WTC11 (cell line): ENCODE measurements at regions not wholly inside any gene's neighbourhood (a gene's known extent, or its start where the extent isn't known, plus 50 kb on each side); places are given as distances from the start of the nearest gene placed in this dataset.

Source experiments
- ATAC-seq: fragments of 200-7000 bp; cut with Tn5 transposase; 2 replicates; pipeline ENCODE4 v1.10.0; 2021; ENCODE audit warnings: mild to moderate bottlenecking, moderate library complexity
- CTCF ChIA-PET: fragments of 300-600 bp; sonication (Branson Sonifier 250); formaldehyde crosslinking; loops from one replicate; lab custom pipeline; 2021; ENCODE audit warnings: antibody characterized with exemption; lab: Charles Lee
- POLR2A ChIA-PET: fragments of 350-600 bp; sonication (Branson Sonifier 250); formaldehyde crosslinking; loops from one replicate; lab custom pipeline; 2021; ENCODE audit warnings: antibody characterized with exemption; lab: Charles Lee
- DNase-seq: peaks from one replicate; pipeline ENCODE4 v3.0.0; 2021; ENCODE audit warnings: low spot score
- H3K27ac Mint-ChIP-seq: 2 replicates; pipeline ENCODE4 v1.8.0; 2021; ENCODE audit warnings: mixed read lengths
- H3K27me3 Mint-ChIP-seq: 2 replicates; pipeline ENCODE4 v1.8.0; 2021; ENCODE audit warnings: low read depth, mild to moderate bottlenecking, moderate library complexity, mixed read lengths
- H3K36me3 Mint-ChIP-seq: 2 replicates; pipeline ENCODE4 v1.8.0; 2021; ENCODE audit warnings: mixed read lengths
- H3K4me1 Mint-ChIP-seq: 2 replicates; pipeline ENCODE4 v1.8.0; 2022; ENCODE audit warnings: mixed read lengths
- H3K4me3 Mint-ChIP-seq: 2 replicates; pipeline ENCODE4 v1.8.0; 2021; ENCODE audit warnings: mild to moderate bottlenecking, moderate library complexity, mixed read lengths
- H3K9me3 Mint-ChIP-seq: 2 replicates; pipeline ENCODE4 v1.8.0; 2021; ENCODE audit warnings: mixed read lengths
- ATF2 ChIP-seq: sonication (generic); formaldehyde crosslinking; IDR thresholded peaks from 2 replicates; pipeline ENCODE4 v1.8.1; 2022; ENCODE audit warnings: low read depth, missing genetic modification reagents, borderline replicate concordance
- E2F5 ChIP-seq: sonication (generic); formaldehyde crosslinking; IDR thresholded peaks from 2 replicates; pipeline ENCODE4 v1.8.1; 2022; ENCODE audit warnings: mild to moderate bottlenecking, moderate library complexity, missing genetic modification reagents
- ETV6 ChIP-seq: sonication (generic); formaldehyde crosslinking; IDR thresholded peaks from 2 replicates; pipeline ENCODE4 v1.8.1; 2022; ENCODE audit warnings: mild to moderate bottlenecking, missing genetic modification reagents
- FOXP4 ChIP-seq: sonication (generic); formaldehyde crosslinking; IDR thresholded peaks from 2 replicates; pipeline ENCODE4 v1.8.0; 2022; ENCODE audit warnings: mild to moderate bottlenecking, missing genetic modification reagents
- GRHL2 ChIP-seq: fragments of 250-450 bp; sonication (Bioruptor Pico); IDR thresholded peaks from 2 replicates; pipeline ENCODE4 v1.8.0; 2022; ENCODE audit warnings: mild to moderate bottlenecking, moderate library complexity; ENCODE audit not compliant: insufficient replicate concordance, severe bottlenecking
- NFE2L1 ChIP-seq: sonication (generic); formaldehyde crosslinking; IDR thresholded peaks from 2 replicates; pipeline ENCODE4 v1.8.1; 2023; ENCODE audit warnings: missing genetic modification reagents
- OVOL2 ChIP-seq: fragments of 250-450 bp; sonication (Bioruptor Pico); IDR thresholded peaks from 2 replicates; pipeline ENCODE4 v1.9.0; 2021; ENCODE audit warnings: mild to moderate bottlenecking, borderline replicate concordance
- SOX15 ChIP-seq: fragments of 250-450 bp; sonication (Bioruptor Pico); IDR thresholded peaks from 2 replicates; pipeline ENCODE4 v1.9.0; 2021; ENCODE audit warnings: mild to moderate bottlenecking
- SP1 ChIP-seq: sonication (generic); formaldehyde crosslinking; conservative IDR thresholded peaks from 2 replicates; pipeline ENCODE4 v1.8.1; 2022; ENCODE audit warnings: missing genetic modification reagents
- TCF7 ChIP-seq: sonication (generic); formaldehyde crosslinking; IDR thresholded peaks from 2 replicates; pipeline ENCODE4 v1.8.0; 2022; ENCODE audit warnings: mild to moderate bottlenecking, low read depth, missing genetic modification reagents, moderate library complexity
- TP53 ChIP-seq: sonication (generic); formaldehyde crosslinking; IDR thresholded peaks from 2 replicates; pipeline ENCODE4 v1.8.1; 2023; ENCODE audit warnings: mild to moderate bottlenecking, missing genetic modification reagents
- USF1 ChIP-seq: sonication (generic); formaldehyde crosslinking; IDR thresholded peaks from 2 replicates; pipeline ENCODE4 v1.8.0; 2022; ENCODE audit warnings: mild to moderate bottlenecking, missing genetic modification reagents
- USF2 ChIP-seq: sonication (generic); formaldehyde crosslinking; IDR thresholded peaks from 2 replicates; pipeline ENCODE4 v1.8.1; 2023; ENCODE audit warnings: mild to moderate bottlenecking, missing genetic modification reagents, moderate library complexity
- ZNF317 ChIP-seq: sonication (generic); formaldehyde crosslinking; IDR thresholded peaks from 2 replicates; pipeline ENCODE4 v1.8.1; 2023; ENCODE audit warnings: low read depth, mild to moderate bottlenecking, moderate library complexity, missing genetic modification reagents, borderline replicate concordance
- ZNF671 ChIP-seq: fragments of 250-450 bp; sonication (Bioruptor Pico); IDR thresholded peaks from 2 replicates; pipeline ENCODE4 v1.8.0; 2021; ENCODE audit warnings: mild to moderate bottlenecking
- TF ChIP-seq, protein P1 (sequence below): sonication (generic); formaldehyde crosslinking; conservative IDR thresholded peaks from 2 replicates; pipeline ENCODE4 v1.8.1; 2022; ENCODE audit warnings: mild to moderate bottlenecking, missing genetic modification reagents
- TF ChIP-seq, protein P2 (sequence below): sonication (generic); formaldehyde crosslinking; IDR thresholded peaks from 2 replicates; pipeline ENCODE4 v1.8.0; 2023; ENCODE audit warnings: mild to moderate bottlenecking, missing genetic modification reagents

DNA sequence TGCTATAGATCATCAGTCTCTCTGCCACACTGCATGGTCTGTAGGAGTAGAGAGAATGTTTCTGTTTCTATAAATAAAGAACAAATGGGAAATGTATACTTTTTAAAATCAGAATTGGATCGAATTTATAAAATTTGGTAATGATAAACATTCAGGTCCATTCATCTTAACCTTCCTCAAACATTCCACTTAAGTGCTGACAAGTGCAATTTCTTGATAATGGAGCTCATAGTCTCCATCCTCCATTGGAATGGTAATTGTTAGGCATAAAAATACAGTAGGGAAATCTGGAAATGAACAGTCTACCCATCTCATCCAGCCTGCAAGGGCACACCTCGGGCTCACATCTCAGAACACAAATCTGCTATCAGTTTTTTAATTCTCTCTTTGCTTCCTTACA, 122.6 kb upstream of the PACRGL start:
- H3K27ac Mint-ChIP-seq = no peak overlapping the region
- ChIA-PET POLR2A (no interaction called here), CTCF (no interaction called here)
- DNase-seq (no peak), ATAC-seq (no peak)
- H3K4me1 Mint-ChIP-seq = peaks cover 28% of the 10 kb centered on the region
- H3K9me3 Mint-ChIP-seq = no peaks in the 10 kb centered on the region
- no peak for TF ChIP-seq ZNF671
- no peak for TF ChIP-seq E2F5 (CRISPR knock-in tag)
- TF ChIP-seq ETV6 (CRISPR knock-in tag) = no peak
- TF ChIP-seq, protein P1, sequence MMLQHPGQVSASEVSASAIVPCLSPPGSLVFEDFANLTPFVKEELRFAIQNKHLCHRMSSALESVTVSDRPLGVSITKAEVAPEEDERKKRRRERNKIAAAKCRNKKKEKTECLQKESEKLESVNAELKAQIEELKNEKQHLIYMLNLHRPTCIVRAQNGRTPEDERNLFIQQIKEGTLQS (CRISPR knock-in tag) = no peak
- no peak for TF ChIP-seq USF2 (CRISPR knock-in tag)
- no peak overlapping the region for H3K4me3 Mint-ChIP-seq
- H3K36me3 Mint-ChIP-seq = no peaks in the 10 kb centered on the region
- no peaks in the 10 kb centered on the region for H3K27me3 Mint-ChIP-seq

DNA sequence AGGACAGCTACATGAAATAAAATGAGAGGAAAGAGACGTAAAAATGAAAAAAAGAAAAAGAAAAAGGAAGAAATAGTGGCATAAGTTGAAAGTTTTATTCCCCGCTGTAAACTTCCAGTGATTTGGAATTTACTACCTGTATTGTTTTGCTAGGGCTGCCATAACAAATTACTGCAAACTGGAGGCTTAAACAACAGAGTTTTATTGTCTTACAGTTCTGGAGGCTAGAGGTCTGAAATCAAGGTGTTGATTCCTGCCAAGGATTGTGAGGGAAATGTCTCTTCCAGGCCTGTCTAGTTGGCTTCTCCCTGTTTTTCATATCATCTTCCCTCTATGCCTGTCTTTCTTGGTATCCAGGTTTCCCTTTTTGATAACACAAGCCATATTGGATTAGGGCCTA, 119.4 kb upstream of the PACRGL start:
- H3K4me1 Mint-ChIP-seq = peaks cover 8% of the 10 kb centered on the region
- no peak for ATAC-seq
- H3K27ac Mint-ChIP-seq = no peak overlapping the region
- no peaks in the 10 kb centered on the region for H3K36me3 Mint-ChIP-seq
- no peaks in the 10 kb centered on the region for H3K9me3 Mint-ChIP-seq
- TF ChIP-seq, protein P2, sequence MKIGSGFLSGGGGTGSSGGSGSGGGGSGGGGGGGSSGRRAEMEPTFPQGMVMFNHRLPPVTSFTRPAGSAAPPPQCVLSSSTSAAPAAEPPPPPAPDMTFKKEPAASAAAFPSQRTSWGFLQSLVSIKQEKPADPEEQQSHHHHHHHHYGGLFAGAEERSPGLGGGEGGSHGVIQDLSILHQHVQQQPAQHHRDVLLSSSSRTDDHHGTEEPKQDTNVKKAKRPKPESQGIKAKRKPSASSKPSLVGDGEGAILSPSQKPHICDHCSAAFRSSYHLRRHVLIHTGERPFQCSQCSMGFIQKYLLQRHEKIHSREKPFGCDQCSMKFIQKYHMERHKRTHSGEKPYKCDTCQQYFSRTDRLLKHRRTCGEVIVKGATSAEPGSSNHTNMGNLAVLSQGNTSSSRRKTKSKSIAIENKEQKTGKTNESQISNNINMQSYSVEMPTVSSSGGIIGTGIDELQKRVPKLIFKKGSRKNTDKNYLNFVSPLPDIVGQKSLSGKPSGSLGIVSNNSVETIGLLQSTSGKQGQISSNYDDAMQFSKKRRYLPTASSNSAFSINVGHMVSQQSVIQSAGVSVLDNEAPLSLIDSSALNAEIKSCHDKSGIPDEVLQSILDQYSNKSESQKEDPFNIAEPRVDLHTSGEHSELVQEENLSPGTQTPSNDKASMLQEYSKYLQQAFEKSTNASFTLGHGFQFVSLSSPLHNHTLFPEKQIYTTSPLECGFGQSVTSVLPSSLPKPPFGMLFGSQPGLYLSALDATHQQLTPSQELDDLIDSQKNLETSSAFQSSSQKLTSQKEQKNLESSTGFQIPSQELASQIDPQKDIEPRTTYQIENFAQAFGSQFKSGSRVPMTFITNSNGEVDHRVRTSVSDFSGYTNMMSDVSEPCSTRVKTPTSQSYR = no peak
- TF ChIP-seq ATF2 = no peak
- no peak for TF ChIP-seq TCF7
- TF ChIP-seq TP53 = no peak
- no peak for TF ChIP-seq SOX15 (CRISPR knock-in tag)
- TF ChIP-seq ZNF671 = no peak
- no peak for TF ChIP-seq ETV6 (CRISPR knock-in tag)
- no peak for TF ChIP-seq SP1 (CRISPR knock-in tag)
- no peak for TF ChIP-seq ZNF317 (CRISPR knock-in tag)
- TF ChIP-seq OVOL2 (CRISPR knock-in tag) = no peak
- no peak for TF ChIP-seq FOXP4 (CRISPR knock-in tag)
- no peak for TF ChIP-seq E2F5 (CRISPR knock-in tag)
- TF ChIP-seq NFE2L1 = no peak
- no peak for TF ChIP-seq GRHL2 (CRISPR knock-in tag)
- TF ChIP-seq USF1 (CRISPR knock-in tag) = no peak
- TF ChIP-seq, protein P1 (CRISPR knock-in tag) = no peak
- H3K4me3 Mint-ChIP-seq = no peak overlapping the region
- POLR2A ChIA-PET = no interaction called here
- no peaks in the 10 kb centered on the region for H3K27me3 Mint-ChIP-seq
- DNase-seq = no peak
- CTCF ChIA-PET = no interaction called here
